Skin of body (tissue), 1 donor: ENCODE measurements at regions not wholly inside any gene's neighbourhood (a gene's known extent, or its start where the extent isn't known, plus 50 kb on each side); places are given as distances from the start of the nearest gene placed in this dataset.

Experiments
- DNase-seq: peaks from one replicate; lab custom pipeline; 2025; lab: John Stamatoyannopoulos, UW

DNA sequence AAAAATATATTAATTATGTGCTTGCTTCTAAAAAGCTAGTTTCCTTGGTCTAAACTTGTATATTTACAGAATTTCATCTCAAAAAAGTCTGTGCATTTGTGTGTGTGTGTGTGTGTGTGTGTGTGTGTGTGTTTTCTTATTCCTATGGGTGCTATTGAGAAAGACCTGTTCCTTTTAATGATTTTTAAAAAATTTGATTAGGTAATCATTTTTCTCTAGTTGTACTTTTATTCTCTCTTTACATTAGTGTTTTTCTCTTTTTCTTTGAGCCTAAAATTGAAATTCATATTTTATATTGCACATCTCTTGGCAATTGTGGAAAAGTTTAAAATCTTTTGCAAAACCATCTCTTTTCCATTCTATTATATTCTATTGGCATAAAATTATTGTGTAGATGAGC is 690.4 kb upstream of the NDST4 start:
- DNase-seq = no peak

GRCh38 chr4:115790812-115791211 is 677.4 kb upstream of the NDST4 start:
- DNase-seq = no peak

- DNase-seq = no peak
These were observed 668.2 kb upstream of the NDST4 start for GRCh38 chr4:115781528-115782146.

DNA sequence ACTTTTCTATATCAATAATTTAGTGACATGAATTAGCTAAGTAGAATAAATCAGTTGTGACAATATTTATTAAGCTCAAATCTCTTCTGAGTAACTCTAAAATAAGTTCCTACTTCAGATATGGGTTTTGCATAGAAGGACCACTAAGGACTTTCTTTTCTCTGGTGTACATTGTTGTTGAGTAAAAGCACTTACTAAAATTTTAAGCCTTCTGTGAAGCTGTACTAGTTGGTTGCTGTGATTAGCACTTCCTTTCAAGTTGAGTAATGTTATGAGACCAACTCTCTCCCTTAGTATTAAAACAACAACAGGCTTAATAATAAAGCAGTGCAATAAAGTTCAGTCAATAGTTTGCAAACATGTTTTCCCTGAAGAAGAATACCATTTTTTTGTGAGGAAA is 667.4 kb upstream of the NDST4 start:
- no peak for DNase-seq

DNA sequence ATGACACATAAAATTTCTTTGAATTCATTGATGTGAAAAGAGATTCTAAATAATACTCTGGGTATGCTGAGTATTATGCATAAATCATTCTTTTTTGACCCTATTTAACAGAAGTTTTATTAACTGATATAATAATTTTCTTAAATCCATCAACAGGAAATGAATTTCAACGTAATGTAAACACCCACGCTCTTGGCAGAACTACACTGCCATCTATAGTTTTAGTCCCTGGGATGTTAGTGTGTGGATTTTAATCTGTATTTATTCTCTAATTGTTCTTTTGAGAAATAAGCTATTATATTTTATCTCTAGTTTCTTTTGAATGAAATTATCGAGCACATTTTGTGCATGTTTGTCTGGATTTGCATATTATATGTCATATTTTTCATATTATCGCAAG is 666.8 kb upstream of the NDST4 start:
- DNase-seq = no peak

GRCh38 chr4:115770046-115770543 is 656.7 kb upstream of the NDST4 start:
- no peak for DNase-seq

- DNase-seq = no peak
These were observed 656.0 kb upstream of the NDST4 start for GRCh38 chr4:115769396-115769795.

DNA sequence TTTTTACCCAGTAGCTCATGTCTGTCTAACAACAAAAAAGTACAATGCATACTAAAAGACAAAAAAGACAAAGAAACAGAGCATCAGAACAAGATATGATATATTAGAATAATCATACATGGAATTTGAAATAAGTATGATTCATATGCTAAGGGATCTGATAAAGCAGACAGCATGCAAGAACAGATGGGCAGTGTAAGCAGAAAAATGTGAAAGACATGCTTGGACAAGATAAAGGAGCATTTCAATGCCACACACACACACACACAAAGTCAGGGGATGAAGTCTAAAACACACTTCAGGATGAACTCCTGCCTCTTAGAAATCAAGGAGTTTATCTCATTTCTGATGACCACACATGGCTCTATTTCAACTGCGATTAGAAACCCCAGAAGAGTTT is 649.6 kb upstream of the NDST4 start:
- DNase-seq = no peak

DNA sequence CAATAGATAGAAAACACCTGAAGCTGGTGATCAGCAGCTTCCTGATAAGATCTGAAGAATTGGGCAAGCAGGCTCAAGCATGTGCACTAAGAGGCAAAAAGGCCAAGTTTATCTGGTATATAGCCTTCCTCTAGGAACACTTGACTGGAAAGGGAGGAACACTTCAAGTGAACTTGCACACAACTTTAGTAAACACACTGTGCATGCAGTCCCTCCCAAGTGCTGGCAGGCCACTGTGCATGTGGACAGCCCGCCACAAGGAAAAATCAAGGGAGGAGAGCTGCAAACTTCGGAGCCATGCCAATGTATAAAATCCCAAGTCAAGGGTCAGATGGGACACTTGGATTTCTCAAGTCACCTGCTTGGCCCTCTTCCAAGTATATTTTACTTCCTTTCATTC is 645.8 kb upstream of the NDST4 start:
- no peak for DNase-seq

- DNase-seq = no peak
These were observed 636.0 kb upstream of the NDST4 start for GRCh38 chr4:115749404-115749803.

DNA sequence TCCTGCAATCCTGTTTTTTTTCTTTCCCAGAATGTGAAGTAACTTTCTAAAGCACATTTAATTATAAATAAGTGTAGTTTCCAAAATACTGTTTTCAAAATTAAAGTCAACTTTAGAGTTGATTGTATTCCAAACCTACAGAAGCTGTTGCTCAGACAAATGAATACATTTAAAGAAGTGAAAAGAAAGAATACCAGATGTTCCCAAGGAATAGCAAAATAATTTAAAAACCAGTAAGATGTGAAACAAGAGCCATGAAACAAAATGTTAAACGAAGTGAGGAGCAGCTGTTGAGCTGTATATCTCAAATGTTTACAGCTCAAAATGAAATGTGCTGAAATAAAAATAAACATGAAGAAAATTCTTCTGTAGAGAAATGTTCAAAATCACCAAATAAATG is 627.4 kb upstream of the NDST4 start:
- DNase-seq = no peak

DNA sequence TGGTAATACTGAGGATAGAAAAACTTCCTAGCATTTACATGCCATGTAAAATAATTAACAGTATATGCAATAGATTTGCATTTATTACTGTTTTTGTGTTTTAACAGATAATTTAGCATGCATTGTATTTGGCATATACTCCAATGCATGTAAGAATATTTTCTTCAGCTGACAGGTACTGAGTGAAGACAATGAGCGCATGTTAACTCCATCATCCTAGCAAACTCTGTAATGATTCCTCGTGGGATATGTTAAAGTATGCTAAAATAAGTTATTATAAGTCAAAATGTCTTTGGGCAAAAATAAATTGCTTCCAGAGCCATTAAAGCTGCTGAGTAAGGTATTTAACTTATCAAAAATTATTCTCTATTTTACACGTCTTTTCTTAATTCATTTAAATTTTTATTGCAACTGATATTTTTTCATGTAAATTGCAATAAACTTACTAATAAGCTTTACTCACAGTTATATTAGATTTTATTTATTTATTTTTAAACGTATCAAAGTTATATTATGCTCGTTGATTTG is 616.4 kb upstream of the NDST4 start:
- no peak for DNase-seq

GRCh38 chr4:115723621-115724020 is 610.2 kb upstream of the NDST4 start:
- no peak for DNase-seq

- DNase-seq = no peak
These were observed 607.2 kb upstream of the NDST4 start for GRCh38 chr4:115720611-115721010.

GRCh38 chr4:115711575-115711974 is 598.2 kb upstream of the NDST4 start:
- no peak for DNase-seq

DNA sequence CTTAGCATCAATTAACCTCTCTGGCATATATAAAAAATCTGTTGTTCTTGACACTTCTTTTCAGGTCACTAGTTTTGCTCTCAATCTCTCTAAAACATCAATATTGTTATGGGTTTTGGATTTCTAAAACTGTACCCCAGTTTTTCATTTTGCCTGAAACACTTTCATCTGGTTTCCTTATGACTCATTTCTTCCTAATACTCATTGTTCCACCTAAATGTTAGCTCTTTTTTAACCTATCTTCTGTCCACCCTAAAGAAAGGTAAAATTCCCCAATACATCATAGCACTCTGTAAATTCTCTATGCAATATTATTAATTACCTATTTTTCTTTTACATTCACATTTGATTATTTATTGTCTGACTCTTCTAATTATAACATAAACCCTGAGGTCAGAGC is 575.5 kb upstream of the NDST4 start:
- DNase-seq = no peak

DNA sequence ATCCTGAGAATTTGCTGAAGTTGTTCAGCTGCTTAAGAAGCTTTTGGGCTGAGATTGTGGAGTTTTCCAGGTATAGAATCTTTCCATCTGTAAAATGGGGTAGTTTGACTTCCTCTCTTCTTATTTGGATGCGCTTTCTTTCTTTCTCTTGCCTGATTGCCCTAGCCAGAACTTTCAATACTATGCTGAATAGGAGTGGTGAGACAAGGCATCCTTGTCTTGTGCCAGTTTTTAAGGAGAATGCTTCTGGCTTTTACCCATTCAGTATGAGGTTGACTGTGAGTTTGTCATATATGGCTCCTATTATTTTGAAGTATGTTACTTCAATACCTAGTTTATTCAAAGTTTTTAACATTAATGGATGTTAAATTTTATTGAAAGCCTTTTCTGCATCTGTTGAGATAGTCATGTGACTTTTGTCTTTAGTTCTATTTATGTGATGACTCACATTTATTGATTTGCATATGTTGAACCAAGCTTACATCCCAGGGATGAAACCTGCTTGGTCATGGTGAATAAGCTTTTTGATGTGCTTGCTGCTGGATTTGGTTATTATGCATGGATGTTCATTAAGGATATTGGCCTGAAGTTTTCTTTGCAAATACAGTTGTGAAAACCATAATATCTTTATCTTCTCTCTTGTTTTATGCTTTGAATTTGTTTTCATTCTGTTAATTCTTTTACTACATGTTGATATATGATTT is 573.8 kb upstream of the NDST4 start:
- DNase-seq = no peak

DNA sequence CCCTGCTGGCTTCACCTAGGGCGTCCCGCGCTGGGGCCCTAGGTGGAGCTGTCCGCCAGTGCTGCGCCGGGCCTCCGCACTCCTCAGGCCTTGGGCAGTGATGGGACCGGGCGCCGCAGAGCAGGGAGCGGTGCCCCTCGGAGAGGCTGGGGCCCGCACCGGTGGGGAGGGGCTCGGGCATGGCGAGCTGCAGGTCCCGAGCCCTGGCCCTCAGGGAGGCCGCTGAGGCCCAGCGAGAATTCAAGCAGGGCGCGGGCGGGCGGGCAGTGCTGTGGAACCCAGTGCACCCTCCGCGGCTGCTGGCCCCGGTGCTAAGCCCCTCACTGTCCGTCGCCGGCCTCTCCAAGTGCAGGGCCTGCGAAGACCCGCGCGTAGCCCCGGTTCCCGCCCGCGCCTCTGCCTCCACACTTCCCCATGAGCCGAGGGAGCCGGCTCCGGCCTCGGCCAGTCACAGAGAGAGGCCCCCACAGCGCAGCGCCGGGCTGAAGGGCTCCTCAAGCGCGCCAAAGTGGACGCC is 565.1 kb upstream of the NDST4 start:
- no peak for DNase-seq

- DNase-seq = no peak
These were observed 562.3 kb upstream of the NDST4 start for GRCh38 chr4:115675719-115676118.

GRCh38 chr4:115674485-115674884 is 561.1 kb upstream of the NDST4 start:
- DNase-seq = no peak

GRCh38 chr4:115671581-115671980 is 558.2 kb upstream of the NDST4 start:
- DNase-seq = no peak

DNA sequence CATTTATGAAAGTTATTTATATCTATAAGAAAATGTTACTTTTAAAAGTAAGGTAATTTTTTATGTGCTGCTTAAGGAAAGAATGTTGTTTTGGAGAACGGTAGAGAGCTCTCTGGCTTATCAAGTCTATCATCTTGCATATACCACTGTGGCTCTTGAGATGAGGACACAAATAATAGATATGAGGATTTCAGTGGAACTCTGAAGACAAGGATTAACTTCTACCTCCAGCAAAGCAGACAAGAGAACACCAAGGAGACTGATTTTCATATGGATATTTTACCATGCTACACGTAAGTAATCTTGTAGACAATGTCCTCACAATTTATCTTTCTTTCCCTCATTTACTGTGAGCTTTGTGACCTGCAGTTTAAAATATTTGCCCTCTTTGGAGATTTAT is 557.5 kb upstream of the NDST4 start:
- DNase-seq = no peak

DNA sequence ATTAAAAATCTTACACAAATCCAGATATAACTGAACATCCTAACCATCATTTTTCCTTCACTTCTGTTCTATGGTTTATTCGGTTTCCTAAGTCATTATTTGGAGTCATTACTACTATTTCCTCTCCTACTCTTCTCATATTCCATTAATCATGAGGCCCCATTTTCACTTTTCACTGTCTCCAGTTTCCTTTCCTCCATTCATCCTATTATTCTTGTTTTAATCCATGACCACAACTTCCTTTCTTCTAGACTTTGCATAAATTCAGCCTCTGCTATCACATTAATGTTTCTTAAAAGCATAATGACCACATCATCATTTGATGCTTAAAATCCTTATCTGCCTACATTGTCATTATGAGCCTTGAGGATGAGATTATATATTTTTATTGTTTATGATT is 555.0 kb upstream of the NDST4 start:
- DNase-seq = no peak
